SK-N-SH (cell line): ENCODE measurements at regions not wholly inside any gene's neighbourhood (a gene's known extent, or its start where the extent isn't known, plus 50 kb on each side); places are given as distances from the start of the nearest gene placed in this dataset.

ENCODE experiments used
- CTCF ChIA-PET: fragments of 300-600, 350-600 bp; formaldehyde crosslinking; extraction: SDS; loops from one replicate; lab custom pipeline; 2021; lab: Yijun Ruan, JAX
- POLR2A ChIA-PET: fragments of 350-600 bp; sonication (Branson Sonifier 250); formaldehyde crosslinking; extraction: SDS; loops from one replicate; lab custom pipeline; 2020; ENCODE audit warnings: antibody characterized with exemption, inconsistent platforms; lab: Yijun Ruan, JAX
- DNase-seq: peaks from one replicate; pipeline ENCODE4 v3.0.0; 2012
- H2AFZ ChIP-seq: fragments of 200-600 bp; sonication (generic); 2 replicates; pipeline ENCODE4 v1.8.1; 2016; ENCODE audit warnings: antibody characterized with exemption, mild to moderate bottlenecking, low read depth
- H3F3A ChIP-seq: fragments of 200-600 bp; sonication (generic); replicated peaks from 2 replicates; pipeline ENCODE3; 2016; ENCODE audit warnings: antibody characterized with exemption, mild to moderate bottlenecking; ENCODE audit not compliant: insufficient read depth
- H3K27ac ChIP-seq, 2 experiments: fragments of 200-500 bp in 1 of 2; fragments of 200-600 bp in 1 of 2; sonication (Bioruptor generic) in 1 of 2; sonication (generic), shearing (Covaris generic) in 1 of 2; 2 replicates each; pipeline versions ENCODE4 v1.5.1 to v1.6.1; 2014 to 2016; ENCODE audit warnings: low read depth in 2 of 2, inconsistent platforms in 1 of 2, low read length in 1 of 2, mild to moderate bottlenecking in 1 of 2, mixed read lengths in 1 of 2
- H3K27me3 ChIP-seq: fragments of 200-600 bp; sonication (generic), shearing (Covaris generic); 2 replicates; pipeline ENCODE4 v1.6.1; 2016; ENCODE audit warnings: mixed run types; ENCODE audit not compliant: insufficient read depth
- H3K36me3 ChIP-seq, 2 experiments: fragments of 200-500 bp in 1 of 2; fragments of 200-600 bp in 1 of 2; sonication (Bioruptor generic) in 1 of 2; sonication (generic) in 1 of 2; replicated peaks in 1 of 2; 2 replicates each; pipeline versions ENCODE3 to v1.5.1; 2014 to 2016; ENCODE audit warnings: low read length in 1 of 2, mild to moderate bottlenecking in 1 of 2; ENCODE audit not compliant: insufficient read depth in 2 of 2, control insufficient read depth in 1 of 2
- H3K4me1 ChIP-seq, 2 experiments: fragments of 200-500 bp in 1 of 2; fragments of 200-600 bp in 1 of 2; sonication (Bioruptor generic) in 1 of 2; sonication (generic), shearing (Covaris generic) in 1 of 2; 2 replicates each; pipeline versions ENCODE4 v1.5.1 to v1.6.1; 2014 to 2016; ENCODE audit warnings: low read depth in 1 of 2, low read length in 1 of 2, mixed run types in 1 of 2; ENCODE audit not compliant: insufficient read depth in 2 of 2, control insufficient read depth in 1 of 2
- H3K4me2 ChIP-seq: fragments of 200-600 bp; sonication (generic), shearing (Covaris generic); 2 replicates; pipeline ENCODE4 v1.6.1; 2017; ENCODE audit warnings: mixed run types
- H3K4me3 ChIP-seq, 2 experiments: fragments of 200-500 bp in 1 of 2; fragments of 200-600 bp in 1 of 2; sonication (Bioruptor generic) in 1 of 2; sonication (generic), shearing (Covaris generic) in 1 of 2; 2 replicates each; pipeline versions ENCODE4 v1.5.1 to v1.8.1; 2014 to 2016; ENCODE audit warnings: low read depth in 2 of 2, inconsistent platforms in 1 of 2, low read length in 1 of 2, mild to moderate bottlenecking in 1 of 2, mixed read lengths in 1 of 2, moderate library complexity in 1 of 2
- H3K79me2 ChIP-seq: fragments of 200-600 bp; sonication (generic); 2 replicates; pipeline ENCODE4 v1.8.1; 2017; ENCODE audit warnings: mild to moderate bottlenecking; ENCODE audit not compliant: insufficient read depth
- H3K9ac ChIP-seq: fragments of 200-600 bp; sonication (generic); 2 replicates; pipeline ENCODE4 v1.6.1; 2017; ENCODE audit warnings: mixed run types
- H3K9me2 ChIP-seq: fragments of 200-600 bp; sonication (generic); 2 replicates; pipeline ENCODE4 v1.6.1; 2017; ENCODE audit warnings: mixed run types
- H3K9me3 ChIP-seq: fragments of 200-600 bp; sonication (generic); 2 replicates; pipeline ENCODE4 v1.6.1; 2017; ENCODE audit warnings: mixed run types, mild to moderate bottlenecking, moderate library complexity
- H4K20me1 ChIP-seq: fragments of 200-600 bp; sonication (generic); 2 replicates; pipeline ENCODE4 v1.6.1; 2017; ENCODE audit warnings: mild to moderate bottlenecking, mixed run types; ENCODE audit not compliant: insufficient read depth
- CHD2 ChIP-seq: fragments of 150-350 bp; IDR thresholded peaks from 2 replicates; pipeline ENCODE4 v1.6.1; 2018; ENCODE audit warnings: low read length; ENCODE audit not compliant: partially characterized antibody
- ELF1 ChIP-seq: IDR thresholded peaks from 2 replicates; pipeline ENCODE4 v1.4.0; 2012
- FOXJ3 ChIP-seq: sonication (generic); formaldehyde crosslinking; IDR thresholded peaks from 2 replicates; pipeline ENCODE4 v1.5.1; 2020; ENCODE audit warnings: mild to moderate bottlenecking, missing genetic modification reagents
- FOXM1 ChIP-seq: IDR thresholded peaks from 2 replicates; pipeline ENCODE4 v1.4.0; 2012; ENCODE audit warnings: low read depth, mild to moderate bottlenecking
- GABPA ChIP-seq: IDR thresholded peaks from 2 replicates; pipeline ENCODE4 v1.4.0; 2012; ENCODE audit warnings: low read depth, mild to moderate bottlenecking
- JUND ChIP-seq: IDR thresholded peaks from 2 replicates; pipeline ENCODE4 v1.4.0; 2012
- MAX ChIP-seq: IDR thresholded peaks from 2 replicates; pipeline ENCODE4 v1.4.0; 2012; ENCODE audit warnings: low read depth
- MEF2A ChIP-seq: IDR thresholded peaks from 2 replicates; pipeline ENCODE4 v1.4.0; 2012; ENCODE audit warnings: low read depth, borderline replicate concordance
- NFIC ChIP-seq: IDR thresholded peaks from 2 replicates; pipeline ENCODE4 v1.4.0; 2012; ENCODE audit warnings: borderline replicate concordance
- POLR2AphosphoS5 ChIP-seq: IDR thresholded peaks from 2 replicates; pipeline ENCODE4 v1.6.1; 2012; ENCODE audit warnings: low read depth, low read length
- RCOR1 ChIP-seq: fragments of 150-350 bp; IDR thresholded peaks from 2 replicates; pipeline ENCODE4 v1.6.1; 2017; ENCODE audit warnings: antibody characterized with exemption, low read length
- REST ChIP-seq: IDR thresholded peaks from 2 replicates; pipeline ENCODE4 v1.6.1; 2012; ENCODE audit warnings: mild to moderate bottlenecking, low read depth, low read length, moderate library complexity
- SMC3 ChIP-seq: IDR thresholded peaks from 2 replicates; pipeline ENCODE4 v1.6.1; 2012; ENCODE audit warnings: low read depth, low read length, improper control_type of control experiment
- TAF1 ChIP-seq: IDR thresholded peaks from 2 replicates; pipeline ENCODE4 v1.6.1; 2012; ENCODE audit warnings: low read depth, mild to moderate bottlenecking, low read length, moderate library complexity, borderline replicate concordance
- TEAD4 ChIP-seq: IDR thresholded peaks from 2 replicates; pipeline ENCODE4 v1.4.0; 2012; ENCODE audit warnings: mild to moderate bottlenecking, borderline replicate concordance; ENCODE audit not compliant: insufficient read depth
- USF1 ChIP-seq: IDR thresholded peaks from 2 replicates; pipeline ENCODE4 v1.4.0; 2012; ENCODE audit warnings: low read depth, borderline replicate concordance
- WGBS: methylation state at CpG from one replicate; pipeline ENCODE4 v1.1.6; 2017; ENCODE audit warnings: low lambda C conversion rate; 5-methylcytosine and 5-hydroxymethylcytosine counted together
- TF ChIP-seq, protein P1 (sequence below): fragments of 200-600 bp; sonication (generic); IDR thresholded peaks from 2 replicates; pipeline ENCODE4 v1.6.1; 2017; ENCODE audit warnings: antibody characterized with exemption, mild to moderate bottlenecking, moderate library complexity

DNA sequence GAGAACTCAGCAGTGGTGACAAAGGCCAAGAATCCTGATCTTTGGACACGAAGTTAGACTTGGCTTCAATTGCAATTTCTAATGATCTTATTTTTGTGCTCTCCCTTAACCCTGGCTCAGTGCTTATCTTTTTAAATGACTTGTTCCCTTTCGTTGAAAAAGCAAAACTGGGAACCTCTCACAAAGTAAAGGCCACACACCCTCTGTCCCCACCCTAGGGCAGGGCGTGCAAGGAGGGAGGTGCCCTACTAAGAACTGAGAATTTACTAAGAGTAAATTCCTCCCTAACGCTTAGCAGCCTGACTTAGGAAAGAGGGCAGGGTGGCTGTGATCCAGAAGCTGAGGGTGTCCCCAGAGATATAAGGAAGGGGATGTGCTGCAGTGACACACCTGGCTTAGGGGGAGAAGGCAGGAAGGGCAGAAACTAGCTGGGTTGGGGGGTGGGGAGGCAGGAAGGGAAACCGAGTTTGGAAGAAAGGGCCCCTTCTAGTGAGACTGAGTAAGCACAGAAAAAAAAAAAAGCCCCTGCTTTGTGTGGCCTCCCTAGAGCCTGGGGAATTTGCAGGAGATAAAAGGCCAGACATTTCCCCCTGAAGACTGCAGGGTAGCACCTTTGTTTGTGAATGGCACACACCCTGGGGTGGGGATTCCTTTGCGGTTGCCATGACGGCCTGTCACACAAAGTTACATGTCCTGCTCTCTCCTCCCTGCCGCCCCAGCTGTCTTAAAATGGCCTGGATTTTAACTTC is 435.1 kb downstream of the EFNB2 start:
- Histone ChIP-seq H3K27me3 (no peaks in the 10 kb centered on the region), H3K4me3 (no peak overlapping the region), H3K27ac (no peak overlapping the region), H2AFZ (no peak overlapping the region), H3K9ac (no peak overlapping the region), H3K36me3 (no peaks in the 10 kb centered on the region), H3K9me3 (no peaks in the 10 kb centered on the region), H3F3A (peaks cover 13% of the 10 kb centered on the region), H3K9me2 (no peaks in the 10 kb centered on the region), H3K4me1 (peaks cover 2 to 16% of the 10 kb centered on the region in 2 experiments; a peak in 3 of 4 replicates), H3K4me2 (no peak overlapping the region), H4K20me1 (no peaks in the 10 kb centered on the region), H3K79me2 (no peaks in the 10 kb centered on the region)
- no peak for TF ChIP-seq POLR2AphosphoS5
- TF ChIP-seq ELF1 = no peak
- TF ChIP-seq GABPA = no peak
- no peak for TF ChIP-seq CHD2
- no peak for TF ChIP-seq SMC3
- no peak for TF ChIP-seq USF1
- TF ChIP-seq TAF1 = no peak
- TF ChIP-seq REST = no peak
- TF ChIP-seq MEF2A = no peak
- TF ChIP-seq, protein P1, sequence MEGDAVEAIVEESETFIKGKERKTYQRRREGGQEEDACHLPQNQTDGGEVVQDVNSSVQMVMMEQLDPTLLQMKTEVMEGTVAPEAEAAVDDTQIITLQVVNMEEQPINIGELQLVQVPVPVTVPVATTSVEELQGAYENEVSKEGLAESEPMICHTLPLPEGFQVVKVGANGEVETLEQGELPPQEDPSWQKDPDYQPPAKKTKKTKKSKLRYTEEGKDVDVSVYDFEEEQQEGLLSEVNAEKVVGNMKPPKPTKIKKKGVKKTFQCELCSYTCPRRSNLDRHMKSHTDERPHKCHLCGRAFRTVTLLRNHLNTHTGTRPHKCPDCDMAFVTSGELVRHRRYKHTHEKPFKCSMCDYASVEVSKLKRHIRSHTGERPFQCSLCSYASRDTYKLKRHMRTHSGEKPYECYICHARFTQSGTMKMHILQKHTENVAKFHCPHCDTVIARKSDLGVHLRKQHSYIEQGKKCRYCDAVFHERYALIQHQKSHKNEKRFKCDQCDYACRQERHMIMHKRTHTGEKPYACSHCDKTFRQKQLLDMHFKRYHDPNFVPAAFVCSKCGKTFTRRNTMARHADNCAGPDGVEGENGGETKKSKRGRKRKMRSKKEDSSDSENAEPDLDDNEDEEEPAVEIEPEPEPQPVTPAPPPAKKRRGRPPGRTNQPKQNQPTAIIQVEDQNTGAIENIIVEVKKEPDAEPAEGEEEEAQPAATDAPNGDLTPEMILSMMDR = no peak
- no peak for TF ChIP-seq TEAD4
- no peak for TF ChIP-seq RCOR1
- no peak for TF ChIP-seq JUND
- no peak for TF ChIP-seq NFIC
- no peak for TF ChIP-seq MAX
- no peak for TF ChIP-seq FOXJ3 (CRISPR knock-in tag)
- no peak for TF ChIP-seq FOXM1
- WGBS = 75% methylated on average over 8 of the region's 8 CpGs
- no peak for DNase-seq
- ChIA-PET POLR2A (no interaction called here), CTCF (no interaction called here)
